Uterus (tissue), 2 donors: ENCODE measurements at regions not wholly inside any gene's neighbourhood (a gene's known extent, or its start where the extent isn't known, plus 50 kb on each side); places are given as distances from the start of the nearest gene placed in this dataset.

Experiments
- POLR2A ChIP-seq, 2 donors: fragments of 450-650 bp; IDR thresholded peaks; one replicate each; pipeline ENCODE4 v1.6.1; 2016; ENCODE audit warnings: antibody characterized with exemption in 2 of 2, mild to moderate bottlenecking in 1 of 2, moderate library complexity in 1 of 2
- TF ChIP-seq, protein P1 (sequence below), 4 experiments: fragments of 200-600 bp in 2 of 4; fragments of 450-650 bp in 2 of 4; sonication (generic) in 2 of 4; IDR thresholded peaks; one replicate each; pipeline ENCODE4 v1.5.1; 2016 to 2019; ENCODE audit warnings: antibody characterized with exemption in 4 of 4, mild to moderate bottlenecking in 2 of 4, moderate library complexity in 1 of 4

GRCh38 chr1:244155661-244156060 is 104.6 kb downstream of the ZBTB18 start:
- TF ChIP-seq, protein P1, sequence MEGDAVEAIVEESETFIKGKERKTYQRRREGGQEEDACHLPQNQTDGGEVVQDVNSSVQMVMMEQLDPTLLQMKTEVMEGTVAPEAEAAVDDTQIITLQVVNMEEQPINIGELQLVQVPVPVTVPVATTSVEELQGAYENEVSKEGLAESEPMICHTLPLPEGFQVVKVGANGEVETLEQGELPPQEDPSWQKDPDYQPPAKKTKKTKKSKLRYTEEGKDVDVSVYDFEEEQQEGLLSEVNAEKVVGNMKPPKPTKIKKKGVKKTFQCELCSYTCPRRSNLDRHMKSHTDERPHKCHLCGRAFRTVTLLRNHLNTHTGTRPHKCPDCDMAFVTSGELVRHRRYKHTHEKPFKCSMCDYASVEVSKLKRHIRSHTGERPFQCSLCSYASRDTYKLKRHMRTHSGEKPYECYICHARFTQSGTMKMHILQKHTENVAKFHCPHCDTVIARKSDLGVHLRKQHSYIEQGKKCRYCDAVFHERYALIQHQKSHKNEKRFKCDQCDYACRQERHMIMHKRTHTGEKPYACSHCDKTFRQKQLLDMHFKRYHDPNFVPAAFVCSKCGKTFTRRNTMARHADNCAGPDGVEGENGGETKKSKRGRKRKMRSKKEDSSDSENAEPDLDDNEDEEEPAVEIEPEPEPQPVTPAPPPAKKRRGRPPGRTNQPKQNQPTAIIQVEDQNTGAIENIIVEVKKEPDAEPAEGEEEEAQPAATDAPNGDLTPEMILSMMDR (IDR thresholded peaks at IDR 0.05): no peak
- TF ChIP-seq POLR2A (IDR thresholded peaks at IDR 0.05): no peak
